ENCODE measurements at regions not wholly inside any gene's neighbourhood (a gene's known extent, or its start where the extent isn't known, plus 50 kb on each side); places are given as distances from the start of the nearest gene placed in this dataset.

GRCh38 chr20:40744072-40744817, 55.2 kb upstream of the MAFB start:
- no peaks in the 10 kb centered on the region for H3K9me3 ChIP-seq
- DNase-seq (no peak), ATAC-seq (no peak)
- intact Hi-C loops (cut with DNase I), result loop anchor here (5.0 kb wide), 2 partner anchors 203 to 218 kb away; no protein-coding TSS in a partner anchor
- H3K4me3 ChIP-seq, result no peak overlapping the region
- no peak for TF ChIP-seq CTCF (IDR thresholded peaks at IDR 0.05)
- H3K36me3 ChIP-seq (ENCODE audit: insufficient read depth in 1 of 2, low read depth in 1 of 2), result no peaks in the 10 kb centered on the region
- WGBS, 3 donors, result 38 to 58% (median 43%) methylated on average over 15 of the region's 15 CpGs
- H3K27me3 ChIP-seq (ENCODE audit: insufficient read depth in 3 of 3, low read length in 2 of 3), result peaks cover 0 to 14% (median 0%) of the 10 kb centered on the region in 3 donors
- no peak overlapping the region for H3K27ac ChIP-seq
- H3K4me1 ChIP-seq, result no peaks in the 10 kb centered on the region

- no peaks in the 10 kb centered on the region for H3K4me1 ChIP-seq
- peaks cover 0 to 14% (median 0%) of the 10 kb centered on the region in 3 donors for H3K27me3 ChIP-seq (ENCODE audit: insufficient read depth in 3 of 3, low read length in 2 of 3)
- no peak overlapping the region for H3K27ac ChIP-seq
- DNase-seq (no peak), ATAC-seq (no peak)
- no peaks in the 10 kb centered on the region for H3K36me3 ChIP-seq (ENCODE audit: insufficient read depth in 1 of 2, low read depth in 1 of 2)
- WGBS, 3 donors, result 31 to 53% (median 44%) methylated on average over 3 of the region's 3 CpGs
- TF ChIP-seq CTCF (IDR thresholded peaks at IDR 0.05), result no peak
- no peak overlapping the region for H3K4me3 ChIP-seq
- no peaks in the 10 kb centered on the region for H3K9me3 ChIP-seq
- intact Hi-C loops (cut with DNase I), result loop anchor here (5.0 kb wide), 2 partner anchors 203 to 218 kb away; no protein-coding TSS in a partner anchor
These were observed 55.8 kb upstream of the MAFB start for GRCh38 chr20:40744818-40745175.

- no peak for TF ChIP-seq CTCF (IDR thresholded peaks at IDR 0.05)
- no peaks in the 10 kb centered on the region for H3K36me3 ChIP-seq (ENCODE audit: insufficient read depth in 1 of 2, low read depth in 1 of 2)
- intact Hi-C loops (cut with DNase I), result no loop called here
- no peak overlapping the region for H3K27ac ChIP-seq
- 75 to 89% (median 76%) methylated on average over 5 of the region's 5 CpGs for WGBS, 3 donors
- no peaks in the 10 kb centered on the region for H3K9me3 ChIP-seq
- no peaks in the 10 kb centered on the region for H3K4me1 ChIP-seq
- no peak overlapping the region for H3K4me3 ChIP-seq
- ATAC-seq (no peak), DNase-seq (no peak)
- peaks cover 0 to 14% (median 0%) of the 10 kb centered on the region in 3 donors for H3K27me3 ChIP-seq (ENCODE audit: insufficient read depth in 3 of 3, low read length in 2 of 3)
These were observed 57.2 kb upstream of the MAFB start for GRCh38 chr20:40746251-40746650.

GRCh38 chr20:40748182-40748581, 59.1 kb upstream of the MAFB start:
- intact Hi-C loops (cut with DNase I), result no loop called here
- Histone ChIP-seq H3K27me3 (ENCODE audit: insufficient read depth in 3 of 3, low read length in 2 of 3) (peaks cover 0 to 10% (median 0%) of the 10 kb centered on the region in 3 donors), H3K9me3 (no peaks in the 10 kb centered on the region), H3K36me3 (ENCODE audit: insufficient read depth in 1 of 2, low read depth in 1 of 2) (no peaks in the 10 kb centered on the region), H3K4me3 (no peak overlapping the region), H3K27ac (no peak overlapping the region), H3K4me1 (no peaks in the 10 kb centered on the region)
- DNase-seq (no peak), ATAC-seq (no peak)
- TF ChIP-seq CTCF (IDR thresholded peaks at IDR 0.05), result no peak
- 87 to 96% (median 94%) methylated on average over 3 of the region's 3 CpGs for WGBS, 3 donors
